ENCODE measurements at regions not wholly inside any gene's neighbourhood (a gene's known extent, or its start where the extent isn't known, plus 50 kb on each side); places are given as distances from the start of the nearest gene placed in this dataset.

GRCh38 chr3:139127101-139127500 lies 82.4 kb upstream of the PRR23C start:
- TF ChIP-seq EZH2 (IDR thresholded peaks at IDR 0.05; ENCODE audit: insufficient read depth, poor library complexity, severe bottlenecking) (no peak), EZH2phosphoT487 (IDR thresholded peaks at IDR 0.05; ENCODE audit: insufficient read depth, low read depth) (peak; percentile 79; the same call in 1 of the 2 replicates)
